ENCODE measurements at regions not wholly inside any gene's neighbourhood (a gene's known extent, or its start where the extent isn't known, plus 50 kb on each side); places are given as distances from the start of the nearest gene placed in this dataset.

GRCh38 chr13:73970421-73971055, 163.7 kb downstream of the KLF12 start:
- TF ChIP-seq CTCF (IDR thresholded peaks at IDR 0.05) = no peak
- TF ChIP-seq POLR2A (IDR thresholded peaks at IDR 0.05) = no peak

All from ovary (tissue), 3 donors.